ENCODE measurements at regions not wholly inside any gene's neighbourhood (a gene's known extent, or its start where the extent isn't known, plus 50 kb on each side); places are given as distances from the start of the nearest gene placed in this dataset.

DNA sequence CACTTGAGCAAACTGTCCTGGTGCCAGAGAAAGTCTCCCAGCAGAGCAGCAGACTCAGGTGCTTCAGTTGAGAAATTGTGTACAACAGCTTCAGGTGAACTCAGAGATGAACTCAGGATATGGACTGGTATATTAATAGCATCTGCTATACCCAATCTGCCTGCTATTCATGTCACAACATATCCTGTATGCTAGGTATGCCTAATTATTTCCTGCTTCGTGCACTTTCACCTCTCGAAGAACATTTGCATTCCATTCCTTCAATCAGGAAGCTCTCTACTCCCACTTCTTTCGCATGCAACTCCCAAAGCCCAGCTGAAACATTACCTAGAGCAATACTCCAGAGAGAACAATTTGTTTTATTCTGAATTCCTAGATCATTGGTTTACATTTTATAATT lies 207.7 kb downstream of the KCNA4 start:
- TF ChIP-seq, protein P1, sequence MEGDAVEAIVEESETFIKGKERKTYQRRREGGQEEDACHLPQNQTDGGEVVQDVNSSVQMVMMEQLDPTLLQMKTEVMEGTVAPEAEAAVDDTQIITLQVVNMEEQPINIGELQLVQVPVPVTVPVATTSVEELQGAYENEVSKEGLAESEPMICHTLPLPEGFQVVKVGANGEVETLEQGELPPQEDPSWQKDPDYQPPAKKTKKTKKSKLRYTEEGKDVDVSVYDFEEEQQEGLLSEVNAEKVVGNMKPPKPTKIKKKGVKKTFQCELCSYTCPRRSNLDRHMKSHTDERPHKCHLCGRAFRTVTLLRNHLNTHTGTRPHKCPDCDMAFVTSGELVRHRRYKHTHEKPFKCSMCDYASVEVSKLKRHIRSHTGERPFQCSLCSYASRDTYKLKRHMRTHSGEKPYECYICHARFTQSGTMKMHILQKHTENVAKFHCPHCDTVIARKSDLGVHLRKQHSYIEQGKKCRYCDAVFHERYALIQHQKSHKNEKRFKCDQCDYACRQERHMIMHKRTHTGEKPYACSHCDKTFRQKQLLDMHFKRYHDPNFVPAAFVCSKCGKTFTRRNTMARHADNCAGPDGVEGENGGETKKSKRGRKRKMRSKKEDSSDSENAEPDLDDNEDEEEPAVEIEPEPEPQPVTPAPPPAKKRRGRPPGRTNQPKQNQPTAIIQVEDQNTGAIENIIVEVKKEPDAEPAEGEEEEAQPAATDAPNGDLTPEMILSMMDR (IDR thresholded peaks at IDR 0.05; ENCODE audit: insufficient read depth, low read length), result no peak
- TF ChIP-seq POLR2AphosphoS5 (IDR thresholded peaks at IDR 0.05; ENCODE audit: low read depth) (no peak), GABPA (IDR thresholded peaks at IDR 0.05; ENCODE audit: low read depth) (no peak)

Measured in HL-60 (cell line).